GM23338 (cell line): ENCODE measurements at regions not wholly inside any gene's neighbourhood (a gene's known extent, or its start where the extent isn't known, plus 50 kb on each side); places are given as distances from the start of the nearest gene placed in this dataset.
A peak's percentile ranks its signal among the peaks of the same experiment; 100 is the strongest.

Experiments
- ATAC-seq: fragments of 200-7000 bp; cut with Tn5 transposase; 3 replicates; pipeline ENCODE4 v1.9.1; 2020
- DNase-seq: peaks from one replicate; pipeline ENCODE4 v3.0.0-alpha.2; 2015; ENCODE audit warnings: low spot score
- H2AFZ ChIP-seq: fragments of 200-600 bp; sonication (generic); 2 replicates; pipeline ENCODE4 v1.8.0; 2016; ENCODE audit warnings: antibody characterized with exemption, mild to moderate bottlenecking, moderate library complexity
- H3F3A ChIP-seq: fragments of 200-600 bp; sonication (generic); replicated peaks from 2 replicates; pipeline ENCODE4 v1.8.0; 2017; ENCODE audit warnings: antibody characterized with exemption, mixed run types, low read depth
- H3K27ac ChIP-seq: fragments of 200-600 bp; sonication (generic); 2 replicates; pipeline ENCODE4 v1.6.1; 2016; ENCODE audit warnings: low read depth
- H3K27me3 ChIP-seq: fragments of 200-600 bp; sonication (generic); 2 replicates; pipeline ENCODE4 v1.8.0; 2016; ENCODE audit warnings: mild to moderate bottlenecking, mixed run types, moderate library complexity; ENCODE audit not compliant: insufficient read depth
- H3K36me3 ChIP-seq: fragments of 200-600 bp; sonication (generic); 2 replicates; pipeline ENCODE4 v1.8.0; 2016; ENCODE audit warnings: mild to moderate bottlenecking; ENCODE audit not compliant: insufficient read depth
- H3K4me1 ChIP-seq: fragments of 200-600 bp; sonication (generic); 2 replicates; pipeline ENCODE4 v1.8.0; 2016; ENCODE audit warnings: mild to moderate bottlenecking, moderate library complexity; ENCODE audit not compliant: insufficient read depth
- H3K4me2 ChIP-seq: fragments of 200-600 bp; sonication (generic); 2 replicates; pipeline ENCODE4 v1.7.1; 2017; ENCODE audit warnings: mixed run types
- H3K4me3 ChIP-seq: fragments of 200-600 bp; sonication (generic); 2 replicates; pipeline ENCODE4 v1.6.1; 2016; ENCODE audit warnings: mixed run types
- H3K79me2 ChIP-seq: fragments of 200-600 bp; sonication (generic); replicated peaks from 2 replicates; pipeline ENCODE4 v1.8.0; 2017; ENCODE audit warnings: mild to moderate bottlenecking; ENCODE audit not compliant: insufficient read depth
- H3K9me2 ChIP-seq: fragments of 200-600 bp; sonication (generic); 2 replicates; pipeline ENCODE4 v1.8.0; 2017; ENCODE audit not compliant: insufficient read depth
- H4K20me1 ChIP-seq: fragments of 200-600 bp; sonication (generic); replicated peaks from 2 replicates; pipeline ENCODE4 v1.8.0; 2017; ENCODE audit warnings: mild to moderate bottlenecking; ENCODE audit not compliant: insufficient read depth
- H3K27ac Mint-ChIP-seq: 2 replicates; pipeline ENCODE4 v1.8.0; 2020; ENCODE audit warnings: inconsistent platforms, mild to moderate bottlenecking, moderate library complexity, mixed read lengths
- H3K27me3 Mint-ChIP-seq: 3 replicates; pipeline ENCODE4 v1.8.0; 2022; ENCODE audit warnings: low read depth, mild to moderate bottlenecking, moderate library complexity, mixed read lengths, inconsistent platforms; ENCODE audit not compliant: insufficient read depth, poor library complexity
- H3K36me3 Mint-ChIP-seq: 3 replicates; pipeline ENCODE4 v1.8.0; 2021; ENCODE audit warnings: low read depth, mild to moderate bottlenecking, inconsistent platforms, moderate library complexity, mixed read lengths
- H3K4me1 Mint-ChIP-seq: 3 replicates; pipeline ENCODE4 v1.8.0; 2020; ENCODE audit warnings: mild to moderate bottlenecking, inconsistent platforms, mixed read lengths
- H3K4me3 Mint-ChIP-seq: 3 replicates; pipeline ENCODE4 v1.8.0; 2021; ENCODE audit warnings: moderate library complexity, mild to moderate bottlenecking, inconsistent platforms, mixed read lengths
- H3K9me3 Mint-ChIP-seq: 3 replicates; pipeline ENCODE4 v1.8.0; 2020; ENCODE audit warnings: moderate library complexity, mild to moderate bottlenecking, inconsistent platforms, mixed read lengths
- CREB1 ChIP-seq: fragments of 250-450 bp; sonication (Bioruptor Pico); IDR thresholded peaks from 2 replicates; pipeline ENCODE4 v1.5.0; 2020; ENCODE audit warnings: low read depth, mild to moderate bottlenecking, moderate library complexity
- CTCF ChIP-seq, 2 experiments: fragments of 200-600 bp in 1 of 2; sonication (generic) in 1 of 2; conservative IDR thresholded peaks; 2 replicates each; pipeline versions ENCODE4 v1.5.1 to v1.6.1; 2016 to 2017; ENCODE audit warnings: antibody characterized with exemption in 2 of 2, low read depth in 2 of 2, mild to moderate bottlenecking in 2 of 2, moderate library complexity in 1 of 2
- ETS1 ChIP-seq: IDR thresholded peaks from 2 replicates; pipeline ENCODE4 v1.6.1; 2016; ENCODE audit warnings: antibody characterized with exemption
- EZH2 ChIP-seq: fragments of 200-600 bp; sonication (generic); IDR thresholded peaks from one replicate; pipeline ENCODE4 v1.8.0; 2017; ENCODE audit warnings: antibody characterized with exemption, mild to moderate bottlenecking, low read depth; ENCODE audit not compliant: unreplicated experiment
- EZH2phosphoT487 ChIP-seq: fragments of 200-600 bp; sonication (generic); IDR thresholded peaks from one replicate; pipeline ENCODE4 v1.8.1; 2018; ENCODE audit warnings: antibody characterized with exemption; ENCODE audit not compliant: unreplicated experiment
- JUNB ChIP-seq: IDR thresholded peaks from one replicate; pipeline ENCODE4 v1.6.1; 2016; ENCODE audit warnings: antibody characterized with exemption; ENCODE audit not compliant: unreplicated experiment
- NANOG ChIP-seq: IDR thresholded peaks from 2 replicates; pipeline ENCODE4 v1.6.1; 2016; ENCODE audit warnings: antibody characterized with exemption, borderline replicate concordance
- POLR2AphosphoS5 ChIP-seq: IDR thresholded peaks from 2 replicates; pipeline ENCODE4 v1.6.1; 2016; ENCODE audit warnings: antibody characterized with exemption, low read depth
- REST ChIP-seq: IDR thresholded peaks from one replicate; pipeline ENCODE4 v1.6.1; 2018; ENCODE audit warnings: antibody characterized with exemption; ENCODE audit not compliant: unreplicated experiment
- ZNF114 ChIP-seq: fragments of 250-450 bp; sonication (Bioruptor Pico); IDR thresholded peaks from 2 replicates; pipeline ENCODE4 v1.5.0; 2020; ENCODE audit warnings: mild to moderate bottlenecking, moderate library complexity
- ZNF331 ChIP-seq: fragments of 250-450 bp; sonication (Bioruptor Pico); IDR thresholded peaks from 2 replicates; pipeline ENCODE4 v1.5.0; 2020; ENCODE audit warnings: low read depth, mild to moderate bottlenecking, moderate library complexity

DNA sequence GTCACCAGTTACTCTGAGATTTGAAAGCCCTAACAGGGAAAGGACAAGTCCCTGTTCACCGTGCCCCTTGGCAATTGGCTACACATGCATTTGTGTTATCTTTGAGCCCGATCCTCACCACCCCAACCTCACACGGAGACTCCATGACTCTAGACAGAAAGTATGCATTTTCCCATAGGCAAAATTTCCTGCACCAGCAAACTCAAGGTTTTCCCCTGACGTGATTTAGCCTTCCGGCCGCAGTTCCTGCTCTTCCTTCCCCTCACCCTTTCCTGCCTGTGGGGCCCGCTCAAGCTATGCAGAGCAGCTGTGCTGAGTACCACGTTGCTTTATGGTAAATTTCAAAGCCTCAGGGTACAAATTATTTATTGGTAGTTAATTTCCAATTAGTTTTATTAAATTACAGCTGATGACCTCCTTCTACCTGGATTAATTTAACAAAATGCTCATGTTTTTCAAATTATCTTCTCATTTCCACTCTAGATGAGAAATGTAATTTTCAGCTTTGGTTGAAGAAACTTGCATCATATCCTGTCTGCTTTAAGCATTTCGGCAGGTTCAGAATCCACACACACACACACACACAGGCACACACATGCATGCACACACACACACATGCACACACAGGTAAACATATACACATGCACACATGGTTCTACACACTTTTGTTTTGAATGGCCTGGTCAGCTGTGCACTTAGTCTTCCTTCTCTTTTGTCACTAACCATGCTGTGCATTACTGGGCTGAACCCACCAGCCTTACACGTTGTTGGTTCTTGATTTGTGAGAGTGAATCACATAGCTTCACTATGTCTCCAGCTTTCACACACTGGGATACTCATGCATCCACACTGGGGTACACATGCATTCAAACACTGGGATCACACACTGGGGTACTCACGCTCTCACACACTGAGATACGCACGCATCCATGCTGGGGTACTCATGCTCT is 283.1 kb upstream of the PITRM1 start (continued):
- TF ChIP-seq EZH2 = no peak
- TF ChIP-seq CREB1 (CRISPR knock-in tag) = no peak
- TF ChIP-seq REST = no peak
- TF ChIP-seq EZH2phosphoT487 = no peak
- TF ChIP-seq JUNB = no peak

- peaks cover 11% of the 10 kb centered on the region for H3K36me3 Mint-ChIP-seq
- H3K4me1 Mint-ChIP-seq = peaks cover 38% of the 10 kb centered on the region
- H3F3A ChIP-seq = 0 out of 2 replicates have a peak, but pooled peaks cover 2% of the 10 kb centered on the region
- H3K27me3 ChIP-seq = no peaks in the 10 kb centered on the region
- no peak overlapping the region for H3K4me3 Mint-ChIP-seq
- H3K27me3 Mint-ChIP-seq = peaks cover 13% of the 10 kb centered on the region
- H3K27ac ChIP-seq = peak overlapping the region; percentile 80
- peak overlapping the region; percentile 23 for H3K4me2 ChIP-seq
- peak overlapping the region; percentile 93 for H3K27ac Mint-ChIP-seq
- no peaks in the 10 kb centered on the region for H3K36me3 ChIP-seq
- H3K9me3 Mint-ChIP-seq = peaks cover 7% of the 10 kb centered on the region; the same call in 2 of the 3 replicates
- no peak for DNase-seq
- no peaks in the 10 kb centered on the region for H4K20me1 ChIP-seq
- no peak overlapping the region for H2AFZ ChIP-seq
- peak; percentile 51 for ATAC-seq
- no peak overlapping the region for H3K4me3 ChIP-seq
- peaks cover 6% of the 10 kb centered on the region for H3K9me2 ChIP-seq
- peaks cover 25% of the 10 kb centered on the region for H3K4me1 ChIP-seq
- no peaks in the 10 kb centered on the region for H3K79me2 ChIP-seq
- TF ChIP-seq POLR2AphosphoS5 = no peak
- no peak for TF ChIP-seq NANOG
- no peak for TF ChIP-seq EZH2
- no peak for TF ChIP-seq REST
- no peak for TF ChIP-seq ETS1
- TF ChIP-seq ZNF331 = no peak
- no peak for TF ChIP-seq ZNF114 (CRISPR knock-in tag)
- TF ChIP-seq CTCF (conservative IDR thresholded peaks at IDR 0.05; ENCODE audit: low read depth in 2 of 2) = no peak
- no peak for TF ChIP-seq EZH2phosphoT487
Measured at GRCh38 chr10:3452683-3453361, 280.2 kb upstream of the PITRM1 start.
